HEK293 (cell line): ENCODE measurements at regions not wholly inside any gene's neighbourhood (a gene's known extent, or its start where the extent isn't known, plus 50 kb on each side); places are given as distances from the start of the nearest gene placed in this dataset.

Experiments
- CTCF ChIA-PET: fragments of 350-600 bp; formaldehyde crosslinking; extraction: SDS; loops from one replicate; lab custom pipeline; 2021; ENCODE audit warnings: antibody characterized with exemption; lab: Yijun Ruan, JAX
- POLR2A ChIA-PET: fragments of 300-600 bp; formaldehyde crosslinking; extraction: SDS; loops from one replicate; lab custom pipeline; 2020; ENCODE audit warnings: antibody characterized with exemption, inconsistent platforms; lab: Yijun Ruan, JAX
- H3K27ac ChIP-seq: fragments of 200-500 bp; sonication (Bioruptor generic); 2 replicates; pipeline ENCODE4 v1.5.1; 2014; ENCODE audit warnings: low read depth, low read length, control low read depth, inconsistent platforms; ENCODE audit errors: extremely low read depth
- H3K36me3 ChIP-seq, 2 experiments: fragments of 200-500 bp in 1 of 2; sonication (Bioruptor generic) in 1 of 2; 1 replicate in 1 of 2; 2 replicates in 1 of 2; pipeline ENCODE4 v1.5.1; 2014 to 2017; ENCODE audit warnings: inconsistent platforms in 2 of 2, low read length in 2 of 2; ENCODE audit not compliant: control insufficient read depth in 2 of 2, insufficient read depth in 1 of 2
- H3K4me1 ChIP-seq: fragments of 200-500 bp; sonication (Bioruptor generic); 2 replicates; pipeline ENCODE4 v1.5.1; 2014; ENCODE audit warnings: mild to moderate bottlenecking, low read length, inconsistent platforms; ENCODE audit not compliant: control insufficient read depth, insufficient read depth
- H3K4me3 ChIP-seq: 2 replicates; pipeline ENCODE4 v1.5.1; 2011; ENCODE audit warnings: low read depth, mild to moderate bottlenecking, control low read depth, low read length, moderate library complexity
- H3K9me3 ChIP-seq: fragments of 200-500 bp; sonication (Bioruptor generic); 2 replicates; pipeline ENCODE4 v1.5.1; 2014; ENCODE audit warnings: low read depth, low read length, inconsistent platforms; ENCODE audit not compliant: control insufficient read depth, insufficient read depth
- BCL6B ChIP-seq: fragments of 450-650 bp; formaldehyde crosslinking; IDR thresholded peaks from 2 replicates; pipeline ENCODE4 v1.5.1; 2017; ENCODE audit warnings: missing biosample characterization, missing genetic modification characterization
- CTCF ChIP-seq: fragments of 450-650 bp; formaldehyde crosslinking; IDR thresholded peaks from 2 replicates; pipeline ENCODE4 v1.5.1; 2016; ENCODE audit warnings: missing biosample characterization, missing genetic modification characterization
- FEZF1 ChIP-seq: fragments of 450-650 bp; formaldehyde crosslinking; IDR thresholded peaks from 2 replicates; pipeline ENCODE4 v1.5.1; 2016; ENCODE audit warnings: missing biosample characterization, missing genetic modification characterization
- GFI1B ChIP-seq: fragments of 450-650 bp; formaldehyde crosslinking; IDR thresholded peaks from 2 replicates; pipeline ENCODE4 v1.5.1; 2016; ENCODE audit warnings: missing biosample characterization, missing genetic modification characterization
- HOXC10 ChIP-seq: sonication (generic); formaldehyde crosslinking; IDR thresholded peaks from 2 replicates; pipeline ENCODE4 v1.8.1; 2023; ENCODE audit warnings: mild to moderate bottlenecking, missing genetic modification reagents
- KLF10 ChIP-seq: fragments of 450-650 bp; IDR thresholded peaks from 2 replicates; pipeline ENCODE4 v1.5.1; 2018; ENCODE audit warnings: missing biosample characterization, mild to moderate bottlenecking, missing genetic modification characterization
- OSR2 ChIP-seq: fragments of 450-650 bp; formaldehyde crosslinking; IDR thresholded peaks from 2 replicates; pipeline ENCODE4 v1.5.1; 2016; ENCODE audit warnings: missing biosample characterization, missing genetic modification characterization
- ZBTB1 ChIP-seq: fragments of 450-650 bp; formaldehyde crosslinking; IDR thresholded peaks from 2 replicates; pipeline ENCODE4 v1.5.1; 2016; ENCODE audit warnings: missing biosample characterization, missing genetic modification characterization
- ZBTB11 ChIP-seq: fragments of 450-650 bp; formaldehyde crosslinking; conservative IDR thresholded peaks from 2 replicates; pipeline ENCODE4 v1.5.1; 2016; ENCODE audit warnings: low read depth, missing biosample characterization, missing genetic modification characterization
- ZEB2 ChIP-seq: fragments of 450-650 bp; formaldehyde crosslinking; IDR thresholded peaks from 2 replicates; pipeline ENCODE4 v1.5.1; 2016; ENCODE audit warnings: missing biosample characterization, missing genetic modification characterization
- ZFP3 ChIP-seq: fragments of 450-650 bp; formaldehyde crosslinking; IDR thresholded peaks from 2 replicates; pipeline ENCODE4 v1.5.1; 2016; ENCODE audit warnings: low read depth, missing biosample characterization, missing genetic modification characterization
- ZIC2 ChIP-seq: fragments of 450-650 bp; formaldehyde crosslinking; IDR thresholded peaks from 2 replicates; pipeline ENCODE4 v1.5.1; 2016; ENCODE audit warnings: missing biosample characterization, missing genetic modification characterization
- ZNF132 ChIP-seq: fragments of 450-650 bp; formaldehyde crosslinking; IDR thresholded peaks from 2 replicates; pipeline ENCODE4 v1.5.1; 2017; ENCODE audit warnings: missing biosample characterization, missing genetic modification characterization, borderline replicate concordance
- ZNF140 ChIP-seq: fragments of 450-650 bp; formaldehyde crosslinking; IDR thresholded peaks from 2 replicates; pipeline ENCODE4 v1.5.1; 2016; ENCODE audit warnings: missing biosample characterization, missing genetic modification characterization
- ZNF266 ChIP-seq: fragments of 450-650 bp; formaldehyde crosslinking; IDR thresholded peaks from 2 replicates; pipeline ENCODE4 v1.5.1; 2016; ENCODE audit warnings: missing biosample characterization, missing genetic modification characterization, low read depth
- ZNF302 ChIP-seq: fragments of 450-650 bp; formaldehyde crosslinking; IDR thresholded peaks from 2 replicates; pipeline ENCODE4 v1.5.1; 2016; ENCODE audit warnings: missing biosample characterization, missing genetic modification characterization, low read depth
- ZNF311 ChIP-seq: fragments of 450-650 bp; formaldehyde crosslinking; IDR thresholded peaks from 2 replicates; pipeline ENCODE4 v1.5.1; 2017; ENCODE audit warnings: missing biosample characterization, missing genetic modification characterization, borderline replicate concordance
- ZNF324 ChIP-seq: fragments of 450-650 bp; formaldehyde crosslinking; IDR thresholded peaks from 2 replicates; pipeline ENCODE4 v1.5.1; 2016; ENCODE audit warnings: missing biosample characterization, missing genetic modification characterization
- ZNF366 ChIP-seq: fragments of 450-650 bp; formaldehyde crosslinking; conservative IDR thresholded peaks from 2 replicates; pipeline ENCODE4 v1.5.1; 2016; ENCODE audit warnings: missing biosample characterization, missing genetic modification characterization
- ZNF423 ChIP-seq: fragments of 450-650 bp; formaldehyde crosslinking; IDR thresholded peaks from 2 replicates; pipeline ENCODE4 v1.5.1; 2016; ENCODE audit warnings: missing biosample characterization, missing genetic modification characterization
- ZNF488 ChIP-seq: fragments of 450-650 bp; formaldehyde crosslinking; IDR thresholded peaks from 2 replicates; pipeline ENCODE4 v1.5.1; 2016; ENCODE audit warnings: missing biosample characterization, missing genetic modification characterization
- ZNF623 ChIP-seq: fragments of 450-650 bp; formaldehyde crosslinking; IDR thresholded peaks from 2 replicates; pipeline ENCODE4 v1.5.1; 2016; ENCODE audit warnings: missing biosample characterization, missing genetic modification characterization
- ZNF692 ChIP-seq: fragments of 450-650 bp; formaldehyde crosslinking; IDR thresholded peaks from 2 replicates; pipeline ENCODE4 v1.5.1; 2016; ENCODE audit warnings: missing biosample characterization, missing genetic modification characterization
- ZNF704 ChIP-seq: fragments of 450-650 bp; formaldehyde crosslinking; IDR thresholded peaks from 2 replicates; pipeline ENCODE4 v1.5.1; 2016; ENCODE audit warnings: missing biosample characterization, missing genetic modification characterization
- ZNF76 ChIP-seq: fragments of 450-650 bp; formaldehyde crosslinking; IDR thresholded peaks from 2 replicates; pipeline ENCODE4; 2016; ENCODE audit warnings: low read depth, missing biosample characterization, missing genetic modification characterization, borderline replicate concordance
- ZNF843 ChIP-seq: fragments of 450-650 bp; formaldehyde crosslinking; IDR thresholded peaks from 2 replicates; pipeline ENCODE4 v1.5.1; 2016; ENCODE audit warnings: missing biosample characterization, missing genetic modification characterization
- ZSCAN16 ChIP-seq: fragments of 450-650 bp; formaldehyde crosslinking; IDR thresholded peaks from 2 replicates; pipeline ENCODE4 v1.5.1; 2016; ENCODE audit warnings: missing biosample characterization, missing genetic modification characterization

GRCh38 chr4:19191979-19192650 lies 1059.6 kb upstream of the SLIT2 start:
- Histone ChIP-seq H3K27ac (no peak overlapping the region), H3K9me3 (no peaks in the 10 kb centered on the region), H3K36me3 (no peaks in the 10 kb centered on the region), H3K4me1 (no peaks in the 10 kb centered on the region), H3K4me3 (no peak overlapping the region)
- ChIA-PET CTCF (interaction anchor here (0.7 kb wide), 1 partner anchor 641 kb away, joined by 3 read pairs; no protein-coding TSS in a partner anchor), POLR2A (no interaction called here)
- no peak for TF ChIP-seq ZNF423 (tag by site-specific recombination)
- TF ChIP-seq ZNF311 (tag by site-specific recombination), result no peak
- TF ChIP-seq ZNF266 (tag by site-specific recombination), result no peak
- no peak for TF ChIP-seq ZFP3 (tag by site-specific recombination)
- no peak for TF ChIP-seq ZNF132 (tag by site-specific recombination)
- TF ChIP-seq ZEB2 (tag by site-specific recombination), result no peak
- no peak for TF ChIP-seq OSR2 (tag by site-specific recombination)
- TF ChIP-seq ZIC2 (tag by site-specific recombination), result no peak
- no peak for TF ChIP-seq FEZF1
- no peak for TF ChIP-seq ZBTB1 (tag by site-specific recombination)
- TF ChIP-seq ZNF302, result no peak
- TF ChIP-seq CTCF (tag by site-specific recombination), result no peak
- no peak for TF ChIP-seq ZNF366 (tag by site-specific recombination)
- no peak for TF ChIP-seq HOXC10 (CRISPR knock-in tag)
- no peak for TF ChIP-seq ZNF140 (tag by site-specific recombination)
- no peak for TF ChIP-seq GFI1B (tag by site-specific recombination)
- TF ChIP-seq ZNF843 (tag by site-specific recombination), result no peak
- TF ChIP-seq BCL6B (tag by site-specific recombination), result no peak

- Histone ChIP-seq H3K4me1 (no peaks in the 10 kb centered on the region), H3K27ac (no peak overlapping the region), H3K36me3 (no peaks in the 10 kb centered on the region), H3K9me3 (no peaks in the 10 kb centered on the region), H3K4me3 (no peak overlapping the region)
- POLR2A ChIA-PET, result no interaction called here
- CTCF ChIA-PET, result no interaction called here
- TF ChIP-seq KLF10 (tag by site-specific recombination) (no peak), ZNF704 (tag by site-specific recombination) (no peak), ZNF324 (tag by site-specific recombination) (no peak), ZNF623 (tag by site-specific recombination) (no peak), ZBTB11 (tag by site-specific recombination) (no peak), ZSCAN16 (tag by site-specific recombination) (no peak), ZNF488 (tag by site-specific recombination) (no peak), ZNF76 (tag by site-specific recombination) (no peak), ZNF692 (no peak)
These were observed 1064.0 kb upstream of the SLIT2 start for GRCh38 chr4:19187691-19188090.
